PC-9 (cell line): ENCODE measurements at regions not wholly inside any gene's neighbourhood (a gene's known extent, or its start where the extent isn't known, plus 50 kb on each side); places are given as distances from the start of the nearest gene placed in this dataset.

Experiments used
- EZH2 ChIP-seq: fragments of 200-600 bp; sonication (generic); IDR thresholded peaks from 2 replicates; pipeline ENCODE4 v1.8.0; 2017; ENCODE audit warnings: antibody characterized with exemption, low read depth
- TF ChIP-seq, protein P1 (sequence below): fragments of 200-600 bp; sonication (generic); conservative IDR thresholded peaks from 2 replicates; pipeline ENCODE4 v1.6.1; 2017; ENCODE audit warnings: mixed run types, antibody characterized with exemption, mild to moderate bottlenecking, moderate library complexity

DNA sequence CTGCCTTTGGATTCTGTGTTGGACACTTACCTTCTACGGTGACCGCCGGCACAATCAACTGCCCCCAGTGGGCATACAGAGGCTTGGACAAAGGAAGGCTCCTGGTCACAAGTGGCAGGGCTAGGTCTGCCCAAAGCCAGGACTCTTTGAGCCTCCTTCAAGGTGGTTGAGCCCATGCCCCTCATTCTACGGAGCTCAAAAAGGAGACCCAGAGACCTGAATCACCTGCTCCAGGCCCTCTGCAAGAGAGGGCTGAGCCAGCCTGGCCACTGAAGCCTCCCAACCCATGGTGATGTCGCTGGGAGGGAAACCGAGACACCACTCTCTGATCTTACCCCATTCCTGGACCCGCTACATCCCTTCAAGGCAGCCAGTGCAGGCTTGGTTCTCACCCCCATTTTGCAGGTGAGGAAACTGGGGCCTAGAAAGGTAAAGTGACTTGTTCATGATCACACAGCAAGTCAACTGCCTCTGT is 87.9 kb downstream of the INHBB start:
- no peak for TF ChIP-seq EZH2
- TF ChIP-seq, protein P1, sequence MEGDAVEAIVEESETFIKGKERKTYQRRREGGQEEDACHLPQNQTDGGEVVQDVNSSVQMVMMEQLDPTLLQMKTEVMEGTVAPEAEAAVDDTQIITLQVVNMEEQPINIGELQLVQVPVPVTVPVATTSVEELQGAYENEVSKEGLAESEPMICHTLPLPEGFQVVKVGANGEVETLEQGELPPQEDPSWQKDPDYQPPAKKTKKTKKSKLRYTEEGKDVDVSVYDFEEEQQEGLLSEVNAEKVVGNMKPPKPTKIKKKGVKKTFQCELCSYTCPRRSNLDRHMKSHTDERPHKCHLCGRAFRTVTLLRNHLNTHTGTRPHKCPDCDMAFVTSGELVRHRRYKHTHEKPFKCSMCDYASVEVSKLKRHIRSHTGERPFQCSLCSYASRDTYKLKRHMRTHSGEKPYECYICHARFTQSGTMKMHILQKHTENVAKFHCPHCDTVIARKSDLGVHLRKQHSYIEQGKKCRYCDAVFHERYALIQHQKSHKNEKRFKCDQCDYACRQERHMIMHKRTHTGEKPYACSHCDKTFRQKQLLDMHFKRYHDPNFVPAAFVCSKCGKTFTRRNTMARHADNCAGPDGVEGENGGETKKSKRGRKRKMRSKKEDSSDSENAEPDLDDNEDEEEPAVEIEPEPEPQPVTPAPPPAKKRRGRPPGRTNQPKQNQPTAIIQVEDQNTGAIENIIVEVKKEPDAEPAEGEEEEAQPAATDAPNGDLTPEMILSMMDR: no peak
